ENCODE measurements at regions not wholly inside any gene's neighbourhood (a gene's known extent, or its start where the extent isn't known, plus 50 kb on each side); places are given as distances from the start of the nearest gene placed in this dataset.

DNA sequence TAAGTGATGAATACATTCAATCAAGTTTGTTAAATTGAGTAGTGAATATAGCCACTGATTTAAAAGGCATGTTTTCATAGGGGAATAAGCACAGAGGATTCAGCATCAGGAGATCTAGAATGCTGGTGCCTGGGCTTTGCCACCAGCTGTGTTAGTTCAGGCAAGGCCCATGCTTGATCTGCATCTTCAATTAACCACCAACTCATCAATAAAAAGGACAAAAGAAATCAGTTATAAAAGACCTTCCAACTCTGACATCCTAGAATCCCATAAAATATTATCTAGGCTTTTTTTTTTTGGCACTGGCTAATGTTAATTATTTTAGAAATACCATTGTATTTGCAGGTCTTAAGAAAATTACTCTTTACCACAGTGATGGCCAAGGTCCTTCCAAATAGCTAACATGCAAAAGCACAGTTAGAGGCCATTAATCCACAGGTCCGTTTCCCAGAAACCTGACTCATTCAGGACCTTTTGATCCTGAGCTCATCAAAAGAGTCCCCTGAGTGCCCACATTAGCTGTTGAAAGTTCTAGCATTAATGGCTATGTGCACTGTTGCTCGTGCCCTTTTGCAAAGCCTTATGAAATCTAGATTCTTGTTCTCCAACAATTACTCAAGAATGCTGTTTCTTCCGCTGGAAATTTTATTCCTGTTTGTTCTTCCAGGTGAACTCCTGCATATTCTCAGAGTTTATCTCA is 170.0 kb downstream of the CYRIA start:
- no peak overlapping the region for H3K4me3 ChIP-seq (ENCODE audit: low read depth, low read length)
- H3K27ac ChIP-seq: no peak overlapping the region
- DNase-seq: no peak
- no peaks in the 10 kb centered on the region for H3K27me3 ChIP-seq (replicated peaks)
- TF ChIP-seq, protein P1, sequence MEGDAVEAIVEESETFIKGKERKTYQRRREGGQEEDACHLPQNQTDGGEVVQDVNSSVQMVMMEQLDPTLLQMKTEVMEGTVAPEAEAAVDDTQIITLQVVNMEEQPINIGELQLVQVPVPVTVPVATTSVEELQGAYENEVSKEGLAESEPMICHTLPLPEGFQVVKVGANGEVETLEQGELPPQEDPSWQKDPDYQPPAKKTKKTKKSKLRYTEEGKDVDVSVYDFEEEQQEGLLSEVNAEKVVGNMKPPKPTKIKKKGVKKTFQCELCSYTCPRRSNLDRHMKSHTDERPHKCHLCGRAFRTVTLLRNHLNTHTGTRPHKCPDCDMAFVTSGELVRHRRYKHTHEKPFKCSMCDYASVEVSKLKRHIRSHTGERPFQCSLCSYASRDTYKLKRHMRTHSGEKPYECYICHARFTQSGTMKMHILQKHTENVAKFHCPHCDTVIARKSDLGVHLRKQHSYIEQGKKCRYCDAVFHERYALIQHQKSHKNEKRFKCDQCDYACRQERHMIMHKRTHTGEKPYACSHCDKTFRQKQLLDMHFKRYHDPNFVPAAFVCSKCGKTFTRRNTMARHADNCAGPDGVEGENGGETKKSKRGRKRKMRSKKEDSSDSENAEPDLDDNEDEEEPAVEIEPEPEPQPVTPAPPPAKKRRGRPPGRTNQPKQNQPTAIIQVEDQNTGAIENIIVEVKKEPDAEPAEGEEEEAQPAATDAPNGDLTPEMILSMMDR (IDR thresholded peaks at IDR 0.05; ENCODE audit: low read depth, low read length, missing control alignments): no peak
- no peaks in the 10 kb centered on the region for H3K36me3 ChIP-seq (replicated peaks)
- in situ Hi-C loops (cut with HindIII; ENCODE audit: low pct_ligation_motif_present, low sequenced_read_pairs): no loop called here

GRCh38 chr2:16494836-16495508 is 170.7 kb downstream of the CYRIA start:
- Histone ChIP-seq H3K4me3 (ENCODE audit: low read depth, low read length) (no peak overlapping the region), H3K36me3 (replicated peaks) (no peaks in the 10 kb centered on the region), H3K27ac (no peak overlapping the region), H3K27me3 (replicated peaks) (no peaks in the 10 kb centered on the region)
- no peak for DNase-seq
- TF ChIP-seq, protein P1 (IDR thresholded peaks at IDR 0.05; ENCODE audit: low read depth, low read length, missing control alignments): no peak
- in situ Hi-C loops (cut with HindIII; ENCODE audit: low pct_ligation_motif_present, low sequenced_read_pairs): no loop called here

- Histone ChIP-seq H3K4me3 (ENCODE audit: low read depth, low read length) (no peak overlapping the region), H3K36me3 (replicated peaks) (no peaks in the 10 kb centered on the region), H3K27ac (no peak overlapping the region), H3K27me3 (replicated peaks) (no peaks in the 10 kb centered on the region)
- no peak for DNase-seq
- TF ChIP-seq, protein P1 (IDR thresholded peaks at IDR 0.05; ENCODE audit: low read depth, low read length, missing control alignments): no peak
- in situ Hi-C loops (cut with HindIII; ENCODE audit: low pct_ligation_motif_present, low sequenced_read_pairs): no loop called here
These were observed 171.8 kb downstream of the CYRIA start for GRCh38 chr2:16493788-16494187.

DNA sequence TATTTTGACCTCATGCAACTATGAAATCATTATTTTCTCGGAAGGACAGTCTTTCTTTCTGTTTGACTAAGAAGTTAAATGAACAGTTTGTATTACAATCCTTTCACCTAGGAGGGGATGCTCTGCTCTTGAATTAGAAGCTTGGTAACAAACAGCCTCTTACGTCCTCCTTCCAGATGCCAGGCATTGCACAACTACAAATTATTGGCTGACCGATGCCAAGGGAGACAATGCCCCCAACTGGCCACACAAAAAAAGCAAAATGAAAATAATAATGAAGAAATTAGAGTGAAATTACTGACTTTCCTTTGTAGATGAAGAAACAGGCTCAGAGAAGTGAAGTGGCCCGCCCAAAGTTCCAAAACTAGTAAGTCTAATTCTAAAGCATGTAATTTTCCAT is 177.9 kb downstream of the CYRIA start:
- H3K27ac ChIP-seq: no peak overlapping the region
- H3K4me3 ChIP-seq (ENCODE audit: low read depth, low read length): no peak overlapping the region
- TF ChIP-seq, protein P1 (IDR thresholded peaks at IDR 0.05; ENCODE audit: low read depth, low read length, missing control alignments): peak; percentile 51
- H3K27me3 ChIP-seq (replicated peaks): no peaks in the 10 kb centered on the region
- no peaks in the 10 kb centered on the region for H3K36me3 ChIP-seq (replicated peaks)
- in situ Hi-C loops (cut with HindIII; ENCODE audit: low pct_ligation_motif_present, low sequenced_read_pairs): no loop called here
- DNase-seq: peak; percentile 5

- Histone ChIP-seq H3K36me3 (replicated peaks) (no peaks in the 10 kb centered on the region), H3K27me3 (replicated peaks) (no peaks in the 10 kb centered on the region), H3K4me3 (ENCODE audit: low read depth, low read length) (no peak overlapping the region), H3K27ac (no peak overlapping the region)
- in situ Hi-C loops (cut with HindIII; ENCODE audit: low pct_ligation_motif_present, low sequenced_read_pairs): no loop called here
- DNase-seq: no peak
- TF ChIP-seq, protein P1 (IDR thresholded peaks at IDR 0.05; ENCODE audit: low read depth, low read length, missing control alignments): no peak
These were observed 180.4 kb downstream of the CYRIA start for GRCh38 chr2:16485251-16485650.

Measured in brain microvascular endothelial cell (primary cell).